H9 (cell line): ENCODE measurements at regions not wholly inside any gene's neighbourhood (a gene's known extent, or its start where the extent isn't known, plus 50 kb on each side); places are given as distances from the start of the nearest gene placed in this dataset.

Source experiments
- DNase-seq: peaks from one replicate; pipeline ENCODE4 v3.0.0-alpha.2; 2017
- H2AFZ ChIP-seq: one replicate; pipeline ENCODE4 v1.6.1; 2013; ENCODE audit warnings: mild to moderate bottlenecking, low read length, control low read depth, moderate library complexity
- H2AK5ac ChIP-seq: 2 replicates; pipeline ENCODE4 v1.6.1; 2013; ENCODE audit warnings: low read length, control low read depth, mixed read lengths; ENCODE audit not compliant: insufficient read length
- H2BK120ac ChIP-seq: one replicate; pipeline ENCODE4 v1.6.1; 2013; ENCODE audit warnings: low read depth, mild to moderate bottlenecking, low read length, control low read depth, inconsistent platforms; ENCODE audit not compliant: poor library complexity, severe bottlenecking
- H2BK12ac ChIP-seq: 2 replicates; pipeline ENCODE4 v1.6.1; 2013; ENCODE audit warnings: low read length, control low read depth, mixed read lengths, low read depth; ENCODE audit not compliant: insufficient read length
- H2BK15ac ChIP-seq: 2 replicates; pipeline ENCODE4 v1.6.1; 2013; ENCODE audit warnings: low read depth, low read length, control low read depth
- H2BK20ac ChIP-seq: one replicate; pipeline ENCODE4 v1.6.1; 2013; ENCODE audit warnings: low read depth, mild to moderate bottlenecking, low read length, control low read depth, inconsistent platforms; ENCODE audit not compliant: poor library complexity, severe bottlenecking
- H2BK5ac ChIP-seq: 2 replicates; pipeline ENCODE4 v1.6.1; 2013; ENCODE audit warnings: low read length, control low read depth, mixed read lengths; ENCODE audit not compliant: insufficient read length
- H3K14ac ChIP-seq: 2 replicates; pipeline ENCODE4 v1.6.1; 2013; ENCODE audit warnings: low read length, control low read depth; ENCODE audit not compliant: insufficient read depth
- H3K18ac ChIP-seq: 2 replicates; pipeline ENCODE4 v1.6.1; 2013; ENCODE audit warnings: low read depth, mild to moderate bottlenecking, mixed read lengths, low read length, control low read depth; ENCODE audit not compliant: insufficient read length
- H3K23ac ChIP-seq: 2 replicates; pipeline ENCODE4 v1.6.1; 2013; ENCODE audit warnings: low read length, control low read depth, mixed read lengths, low read depth; ENCODE audit not compliant: insufficient read length
- H3K23me2 ChIP-seq: 2 replicates; pipeline ENCODE4 v1.6.1; 2013; ENCODE audit warnings: low read depth, mild to moderate bottlenecking, mixed read lengths, low read length, control low read depth; ENCODE audit not compliant: insufficient read length, poor library complexity, severe bottlenecking
- H3K27ac ChIP-seq: 2 replicates; pipeline ENCODE4 v1.5.1; 2013; ENCODE audit warnings: low read length, control low read depth, mixed read lengths, low read depth; ENCODE audit not compliant: insufficient read length
- H3K27me3 ChIP-seq: 2 replicates; pipeline ENCODE4 v1.6.1; 2013; ENCODE audit warnings: low read length, control low read depth, inconsistent platforms; ENCODE audit not compliant: insufficient read depth
- H3K4ac ChIP-seq: 2 replicates; pipeline ENCODE4 v1.6.1; 2013; ENCODE audit warnings: low read depth, mild to moderate bottlenecking, control low read depth, inconsistent platforms, low read length, moderate library complexity
- H3K4me1 ChIP-seq: 2 replicates; pipeline ENCODE4 v1.6.1; 2013; ENCODE audit warnings: low read length, control low read depth, inconsistent platforms; ENCODE audit not compliant: insufficient read depth
- H3K4me2 ChIP-seq: 2 replicates; pipeline ENCODE4 v1.6.1; 2013; ENCODE audit warnings: low read length, control low read depth, mixed read lengths; ENCODE audit not compliant: insufficient read length, insufficient read depth
- H3K56ac ChIP-seq: 2 replicates; pipeline ENCODE4 v1.6.1; 2013; ENCODE audit warnings: low read depth, mild to moderate bottlenecking, mixed read lengths, low read length, control low read depth; ENCODE audit not compliant: insufficient read length
- H3K79me1 ChIP-seq: 2 replicates; pipeline ENCODE4 v1.6.1; 2013; ENCODE audit warnings: low read depth, mild to moderate bottlenecking, moderate library complexity, low read length, control low read depth, inconsistent platforms; ENCODE audit not compliant: insufficient read depth, poor library complexity, severe bottlenecking
- H3K79me2 ChIP-seq: 2 replicates; pipeline ENCODE4 v1.6.1; 2013; ENCODE audit warnings: low read length, control low read depth, inconsistent platforms; ENCODE audit not compliant: insufficient read depth
- H3K9ac ChIP-seq: 2 replicates; pipeline ENCODE4 v1.6.1; 2013; ENCODE audit warnings: low read length, control low read depth, mixed read lengths; ENCODE audit not compliant: insufficient read length; ENCODE audit errors: extremely low read depth
- H3K9me3 ChIP-seq: one replicate; pipeline ENCODE4 v1.6.1; 2013; ENCODE audit warnings: low read depth, low read length, inconsistent platforms; ENCODE audit not compliant: control insufficient read depth
- H3T11ph ChIP-seq: one replicate; pipeline ENCODE4 v1.6.1; 2013; ENCODE audit warnings: mild to moderate bottlenecking, low read length, control low read depth, inconsistent platforms
- H4K20me1 ChIP-seq: one replicate; pipeline ENCODE4 v1.6.1; 2013; ENCODE audit not compliant: control insufficient read depth, insufficient read length, insufficient read depth
- H4K5ac ChIP-seq: 2 replicates; pipeline ENCODE4 v1.6.1; 2013; ENCODE audit warnings: low read depth, mild to moderate bottlenecking, mixed read lengths, low read length, control low read depth; ENCODE audit not compliant: insufficient read length
- H4K8ac ChIP-seq: replicated peaks from 2 replicates; pipeline ENCODE4 v1.6.1; 2013; ENCODE audit warnings: low read length, control low read depth, mixed read lengths, low read depth; ENCODE audit not compliant: insufficient read length
- H4K91ac ChIP-seq: 2 replicates; pipeline ENCODE4 v1.6.1; 2013; ENCODE audit warnings: low read depth, mild to moderate bottlenecking, moderate library complexity, mixed read lengths, low read length, control low read depth; ENCODE audit not compliant: insufficient read length
- H3K27ac Mint-ChIP-seq, 3 experiments: 2 replicates in 2 of 3; 3 replicates in 1 of 3; pipeline ENCODE4 v1.8.0; 2020 to 2021; ENCODE audit warnings: mixed read lengths in 3 of 3, mild to moderate bottlenecking in 1 of 3, moderate library complexity in 1 of 3
- H3K27me3 Mint-ChIP-seq: 2 replicates; pipeline ENCODE4 v1.8.0; 2021; ENCODE audit warnings: low read depth, mild to moderate bottlenecking, moderate library complexity, mixed read lengths
- H3K36me3 Mint-ChIP-seq, 3 experiments: 2 replicates in 2 of 3; 3 replicates in 1 of 3; pipeline ENCODE4 v1.8.0; 2020 to 2021; ENCODE audit warnings: low read depth in 3 of 3, mixed read lengths in 3 of 3; ENCODE audit not compliant: insufficient read depth in 1 of 3
- H3K4me1 Mint-ChIP-seq, 2 experiments: 2 replicates each; pipeline ENCODE4 v1.8.0; 2020; ENCODE audit warnings: mixed read lengths in 2 of 2
- H3K4me3 Mint-ChIP-seq, 2 experiments: 2 replicates in 1 of 2; 3 replicates in 1 of 2; pipeline ENCODE4 v1.8.0; 2020 to 2021; ENCODE audit warnings: mild to moderate bottlenecking in 2 of 2, mixed read lengths in 2 of 2, moderate library complexity in 1 of 2
- H3K9me3 Mint-ChIP-seq, 2 experiments: 2 replicates in 1 of 2; 3 replicates in 1 of 2; pipeline ENCODE4 v1.8.0; 2020; ENCODE audit warnings: mild to moderate bottlenecking in 2 of 2, mixed read lengths in 2 of 2, moderate library complexity in 1 of 2
- WGBS: extraction: QIAGEN DNeasy Blood & Tissue Kit; methylation state at CpG from one replicate; pipeline ENCODE4 v1.1.7; 2013; ENCODE audit warnings: missing lambda C conversion rate, low lambda C conversion rate, mixed read lengths; ENCODE audit not compliant: insufficient read length; ENCODE audit errors: extremely low coverage; 5-methylcytosine and 5-hydroxymethylcytosine counted together
- TF ChIP-seq, protein P1 (sequence below): fragments of 200-600 bp; sonication (generic); conservative IDR thresholded peaks from 3 replicates; pipeline ENCODE4 v1.8.0; 2021; ENCODE audit warnings: antibody characterized with exemption, mild to moderate bottlenecking

DNA sequence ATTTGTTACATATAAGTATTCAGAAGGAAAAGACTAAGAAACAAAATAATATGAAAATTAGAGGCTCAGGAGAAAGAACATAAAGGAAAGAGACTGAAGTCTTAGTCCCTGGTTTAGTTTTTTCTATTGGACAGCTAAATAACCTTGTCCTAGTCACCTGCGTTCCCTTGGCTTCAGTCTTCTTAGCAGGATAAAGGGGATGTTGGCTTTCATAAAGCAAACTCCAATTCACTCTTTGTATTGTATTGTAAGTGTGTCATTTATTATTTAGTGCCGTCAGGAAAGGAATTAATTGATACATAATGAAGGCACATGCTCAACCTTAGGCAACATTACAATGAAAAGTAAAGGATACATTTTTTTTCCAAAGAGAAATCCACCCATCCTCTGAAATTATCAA lies 190.3 kb upstream of the PPFIA2 start:
- no peaks in the 10 kb centered on the region for H3K79me2 ChIP-seq
- H3K4me1 ChIP-seq = no peaks in the 10 kb centered on the region
- no peak overlapping the region for H4K91ac ChIP-seq
- no peak overlapping the region for H3K56ac ChIP-seq
- no peaks in the 10 kb centered on the region for H4K20me1 ChIP-seq
- no peaks in the 10 kb centered on the region for H3K9me3 ChIP-seq
- DNase-seq = no peak
- no peak overlapping the region for H2BK20ac ChIP-seq
- no CpG with 5 or more reads among the region's 2 CpGs for WGBS
- no peak overlapping the region for H2BK12ac ChIP-seq
- H3K23me2 ChIP-seq = no peaks in the 10 kb centered on the region
- Mint-ChIP-seq H3K27me3 (no peaks in the 10 kb centered on the region), H3K36me3 (no peaks in the 10 kb centered on the region), H3K4me1 (no peaks in the 10 kb centered on the region), H3K4me3 (no peak overlapping the region), H3K9me3 (no peaks in the 10 kb centered on the region), H3K27ac (no peak overlapping the region)
- no peak overlapping the region for H3K27ac ChIP-seq
- no peak overlapping the region for H3K9ac ChIP-seq
- no peak overlapping the region for H2BK5ac ChIP-seq
- no peaks in the 10 kb centered on the region for H3K27me3 ChIP-seq
- no peak overlapping the region for H2AK5ac ChIP-seq
- H3T11ph ChIP-seq = no peak overlapping the region
- no peak overlapping the region for H2BK120ac ChIP-seq
- H2AFZ ChIP-seq = no peak overlapping the region
- no peak overlapping the region for H3K23ac ChIP-seq
- H3K18ac ChIP-seq = no peak overlapping the region
- no peak overlapping the region for H4K8ac ChIP-seq
- no peak overlapping the region for H3K4ac ChIP-seq
- H3K4me2 ChIP-seq = no peak overlapping the region
- H3K14ac ChIP-seq = no peak overlapping the region
- TF ChIP-seq, protein P1, sequence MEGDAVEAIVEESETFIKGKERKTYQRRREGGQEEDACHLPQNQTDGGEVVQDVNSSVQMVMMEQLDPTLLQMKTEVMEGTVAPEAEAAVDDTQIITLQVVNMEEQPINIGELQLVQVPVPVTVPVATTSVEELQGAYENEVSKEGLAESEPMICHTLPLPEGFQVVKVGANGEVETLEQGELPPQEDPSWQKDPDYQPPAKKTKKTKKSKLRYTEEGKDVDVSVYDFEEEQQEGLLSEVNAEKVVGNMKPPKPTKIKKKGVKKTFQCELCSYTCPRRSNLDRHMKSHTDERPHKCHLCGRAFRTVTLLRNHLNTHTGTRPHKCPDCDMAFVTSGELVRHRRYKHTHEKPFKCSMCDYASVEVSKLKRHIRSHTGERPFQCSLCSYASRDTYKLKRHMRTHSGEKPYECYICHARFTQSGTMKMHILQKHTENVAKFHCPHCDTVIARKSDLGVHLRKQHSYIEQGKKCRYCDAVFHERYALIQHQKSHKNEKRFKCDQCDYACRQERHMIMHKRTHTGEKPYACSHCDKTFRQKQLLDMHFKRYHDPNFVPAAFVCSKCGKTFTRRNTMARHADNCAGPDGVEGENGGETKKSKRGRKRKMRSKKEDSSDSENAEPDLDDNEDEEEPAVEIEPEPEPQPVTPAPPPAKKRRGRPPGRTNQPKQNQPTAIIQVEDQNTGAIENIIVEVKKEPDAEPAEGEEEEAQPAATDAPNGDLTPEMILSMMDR = no peak
- H4K5ac ChIP-seq = no peak overlapping the region
- no peaks in the 10 kb centered on the region for H3K79me1 ChIP-seq
- no peak overlapping the region for H2BK15ac ChIP-seq
